Hepatocyte (in vitro differentiated cells): ENCODE measurements at regions not wholly inside any gene's neighbourhood (a gene's known extent, or its start where the extent isn't known, plus 50 kb on each side); places are given as distances from the start of the nearest gene placed in this dataset.

Experiments used
- EZH2phosphoT487 ChIP-seq: fragments of 200-600 bp; sonication (generic); IDR thresholded peaks from one replicate; pipeline ENCODE4 v1.6.1; 2018; ENCODE audit warnings: antibody characterized with exemption, mild to moderate bottlenecking, low read depth, moderate library complexity; ENCODE audit not compliant: unreplicated experiment, severe bottlenecking
- TF ChIP-seq, protein P1 (sequence below): fragments of 200-600 bp; sonication (generic); IDR thresholded peaks from 2 replicates; pipeline ENCODE4 v1.5.1; 2016; ENCODE audit warnings: antibody characterized with exemption, mild to moderate bottlenecking; ENCODE audit not compliant: poor library complexity

DNA sequence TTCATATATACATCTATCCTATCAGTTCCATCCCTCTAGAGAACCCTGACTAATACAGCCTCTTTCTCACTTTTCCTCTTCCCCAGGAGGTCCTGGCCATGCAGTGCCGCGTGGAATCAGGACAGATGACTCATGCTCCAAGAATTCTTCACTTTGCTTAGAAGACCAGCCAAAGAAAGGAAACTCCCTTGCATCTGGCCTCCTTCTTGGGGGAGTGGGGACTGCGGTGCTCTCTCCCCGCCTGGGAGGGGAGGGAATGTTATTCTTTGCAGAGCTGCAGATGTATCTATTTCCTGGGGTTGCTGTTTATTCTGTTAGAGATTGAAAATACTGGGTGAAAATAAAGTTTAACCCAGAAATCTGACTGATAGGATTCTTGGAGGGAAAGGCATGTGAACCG, 111.5 kb upstream of the SH3BP4 start:
- TF ChIP-seq EZH2phosphoT487, result no peak
- TF ChIP-seq, protein P1, sequence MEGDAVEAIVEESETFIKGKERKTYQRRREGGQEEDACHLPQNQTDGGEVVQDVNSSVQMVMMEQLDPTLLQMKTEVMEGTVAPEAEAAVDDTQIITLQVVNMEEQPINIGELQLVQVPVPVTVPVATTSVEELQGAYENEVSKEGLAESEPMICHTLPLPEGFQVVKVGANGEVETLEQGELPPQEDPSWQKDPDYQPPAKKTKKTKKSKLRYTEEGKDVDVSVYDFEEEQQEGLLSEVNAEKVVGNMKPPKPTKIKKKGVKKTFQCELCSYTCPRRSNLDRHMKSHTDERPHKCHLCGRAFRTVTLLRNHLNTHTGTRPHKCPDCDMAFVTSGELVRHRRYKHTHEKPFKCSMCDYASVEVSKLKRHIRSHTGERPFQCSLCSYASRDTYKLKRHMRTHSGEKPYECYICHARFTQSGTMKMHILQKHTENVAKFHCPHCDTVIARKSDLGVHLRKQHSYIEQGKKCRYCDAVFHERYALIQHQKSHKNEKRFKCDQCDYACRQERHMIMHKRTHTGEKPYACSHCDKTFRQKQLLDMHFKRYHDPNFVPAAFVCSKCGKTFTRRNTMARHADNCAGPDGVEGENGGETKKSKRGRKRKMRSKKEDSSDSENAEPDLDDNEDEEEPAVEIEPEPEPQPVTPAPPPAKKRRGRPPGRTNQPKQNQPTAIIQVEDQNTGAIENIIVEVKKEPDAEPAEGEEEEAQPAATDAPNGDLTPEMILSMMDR, result no peak
